Renal cortical epithelial cell (primary cell): ENCODE measurements at regions not wholly inside any gene's neighbourhood (a gene's known extent, or its start where the extent isn't known, plus 50 kb on each side); places are given as distances from the start of the nearest gene placed in this dataset.

Source experiments
- DNase-seq: peaks from one replicate; pipeline ENCODE4 v3.0.0-alpha.2; 2011; ENCODE audit warnings: low read depth

GRCh38 chr4:132859929-132860328, 289.2 kb upstream of the PCDH10 start:
- DNase-seq, result no peak

GRCh38 chr4:132860976-132861375, 288.1 kb upstream of the PCDH10 start:
- DNase-seq, result no peak

- DNase-seq, result no peak
These were observed 285.5 kb upstream of the PCDH10 start for GRCh38 chr4:132863619-132864018.

DNA sequence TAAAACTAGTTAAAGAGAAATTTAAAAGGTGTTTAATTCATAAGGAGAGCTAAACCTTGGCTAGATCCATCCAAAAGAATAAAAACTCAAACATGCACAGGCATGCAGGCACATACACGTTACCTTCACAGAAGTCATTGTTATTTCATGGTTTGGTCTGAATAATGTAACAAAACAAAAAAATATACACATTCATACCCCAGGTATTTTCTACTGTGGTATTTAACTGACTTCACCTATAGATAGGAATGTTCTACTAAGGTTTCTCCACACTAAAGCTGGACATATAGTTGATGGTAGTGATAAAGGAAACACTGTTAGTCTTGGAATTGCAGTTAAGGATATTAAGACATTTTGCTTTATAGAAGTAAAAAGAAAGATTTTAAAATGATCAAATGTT, 283.6 kb upstream of the PCDH10 start:
- DNase-seq, result no peak

DNA sequence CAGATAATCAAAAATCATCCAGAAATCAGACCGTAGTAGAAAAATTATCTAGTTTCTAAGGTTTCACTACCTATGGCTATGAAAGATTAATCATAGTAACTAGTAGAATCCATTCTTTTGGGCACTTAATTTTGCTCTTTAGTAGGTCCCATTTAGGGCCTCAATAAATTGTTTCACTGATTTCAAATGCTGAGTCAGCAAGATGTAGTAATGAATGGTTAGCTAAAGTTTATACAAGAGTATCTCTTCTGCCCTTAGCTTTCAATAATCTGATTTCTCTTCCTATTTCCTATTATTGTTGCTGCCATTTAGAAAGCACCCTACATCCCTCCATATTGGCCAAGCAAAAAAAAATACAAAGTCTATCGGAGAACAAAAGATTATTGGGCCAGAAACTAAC, 283.2 kb upstream of the PCDH10 start:
- DNase-seq, result no peak

DNA sequence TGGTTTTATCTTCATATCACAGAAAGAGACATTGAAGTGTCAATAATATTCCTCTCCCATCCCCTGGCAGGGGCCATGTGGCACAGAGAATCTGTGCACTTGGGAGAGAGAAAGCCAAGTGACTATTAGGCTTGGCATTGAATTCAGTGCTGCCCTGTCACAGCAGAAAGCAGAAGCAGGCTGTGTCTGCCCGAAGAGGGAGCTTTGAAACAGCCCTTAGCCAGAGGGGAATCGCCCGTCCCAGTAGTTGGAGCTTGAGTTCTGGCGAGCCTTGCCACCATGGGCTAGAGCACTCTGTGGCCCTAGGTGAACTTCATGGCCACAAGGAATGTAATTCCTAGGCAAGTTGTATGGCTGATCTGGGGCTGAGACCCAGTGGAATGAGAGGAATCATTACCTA, 282.5 kb upstream of the PCDH10 start:
- DNase-seq, result no peak

DNA sequence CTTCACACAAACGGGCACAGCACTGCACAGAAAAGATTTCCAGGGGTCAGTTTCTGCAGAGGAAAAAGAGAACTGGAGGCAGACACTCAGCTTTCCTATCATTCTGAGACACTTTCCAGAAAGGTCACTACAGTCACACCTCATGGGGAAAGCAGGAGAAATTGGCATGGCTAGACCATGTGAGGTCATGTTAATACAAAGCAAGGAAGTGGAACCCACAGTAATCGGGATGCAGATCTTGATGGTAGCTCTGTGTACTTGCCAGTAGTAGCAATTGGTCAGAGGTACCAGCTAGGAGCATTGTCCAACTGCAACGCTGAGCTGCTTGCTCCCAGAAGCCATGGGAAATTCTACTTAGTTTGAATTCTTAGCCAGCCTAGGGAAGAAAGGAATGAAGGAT, 255.3 kb upstream of the PCDH10 start:
- DNase-seq, result no peak

DNA sequence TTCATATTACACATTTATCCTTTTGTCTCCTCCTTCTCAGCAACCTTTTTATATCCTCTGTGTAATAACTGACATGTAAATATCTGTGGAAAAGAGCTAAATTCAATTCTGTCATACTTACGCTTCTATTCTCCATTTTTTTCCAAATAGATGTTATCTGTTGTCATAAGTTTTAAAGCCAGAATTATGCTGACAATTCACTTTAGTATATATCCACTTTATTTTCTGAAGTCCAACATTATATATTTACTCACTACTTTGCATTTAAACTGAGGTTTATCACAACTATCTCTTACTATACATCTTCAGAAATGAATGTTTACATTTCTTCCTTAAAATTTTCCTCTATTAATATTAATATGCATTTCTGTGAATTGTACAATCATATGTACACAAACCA, 247.9 kb upstream of the PCDH10 start:
- no peak for DNase-seq

DNA sequence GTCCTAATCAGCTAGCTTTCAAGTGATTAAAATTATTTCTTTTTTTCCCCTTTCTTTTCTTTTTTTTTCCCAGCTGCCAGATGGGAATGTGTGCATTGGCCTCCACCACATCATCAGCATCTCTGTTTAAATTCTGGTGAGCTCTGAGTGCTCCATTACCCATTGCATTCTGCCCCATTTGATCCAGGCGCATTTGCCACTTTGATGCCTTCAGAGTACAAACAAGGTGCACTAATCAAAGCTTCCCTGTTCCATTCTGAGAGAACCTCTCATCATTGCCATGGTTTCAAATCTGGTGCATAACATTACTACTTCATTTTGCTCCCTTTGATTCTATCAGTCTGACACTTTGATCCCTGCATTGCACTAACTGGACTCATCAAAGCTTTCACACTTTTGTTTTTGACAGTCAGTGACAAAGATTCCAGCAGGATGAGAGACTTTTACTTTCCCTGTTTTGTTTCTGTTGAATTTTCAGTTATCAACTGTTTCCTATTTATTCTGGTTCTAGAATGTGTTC, 238.8 kb upstream of the PCDH10 start:
- no peak for DNase-seq

GRCh38 chr4:132918096-132918495, 231.0 kb upstream of the PCDH10 start:
- no peak for DNase-seq

- no peak for DNase-seq
These were observed 225.6 kb upstream of the PCDH10 start for GRCh38 chr4:132923516-132923915.

- no peak for DNase-seq
These were observed 214.2 kb upstream of the PCDH10 start for GRCh38 chr4:132934911-132935310.

- DNase-seq, result no peak
These were observed 193.9 kb upstream of the PCDH10 start for GRCh38 chr4:132955146-132955545.

GRCh38 chr4:132956962-132957361, 192.1 kb upstream of the PCDH10 start:
- no peak for DNase-seq

DNA sequence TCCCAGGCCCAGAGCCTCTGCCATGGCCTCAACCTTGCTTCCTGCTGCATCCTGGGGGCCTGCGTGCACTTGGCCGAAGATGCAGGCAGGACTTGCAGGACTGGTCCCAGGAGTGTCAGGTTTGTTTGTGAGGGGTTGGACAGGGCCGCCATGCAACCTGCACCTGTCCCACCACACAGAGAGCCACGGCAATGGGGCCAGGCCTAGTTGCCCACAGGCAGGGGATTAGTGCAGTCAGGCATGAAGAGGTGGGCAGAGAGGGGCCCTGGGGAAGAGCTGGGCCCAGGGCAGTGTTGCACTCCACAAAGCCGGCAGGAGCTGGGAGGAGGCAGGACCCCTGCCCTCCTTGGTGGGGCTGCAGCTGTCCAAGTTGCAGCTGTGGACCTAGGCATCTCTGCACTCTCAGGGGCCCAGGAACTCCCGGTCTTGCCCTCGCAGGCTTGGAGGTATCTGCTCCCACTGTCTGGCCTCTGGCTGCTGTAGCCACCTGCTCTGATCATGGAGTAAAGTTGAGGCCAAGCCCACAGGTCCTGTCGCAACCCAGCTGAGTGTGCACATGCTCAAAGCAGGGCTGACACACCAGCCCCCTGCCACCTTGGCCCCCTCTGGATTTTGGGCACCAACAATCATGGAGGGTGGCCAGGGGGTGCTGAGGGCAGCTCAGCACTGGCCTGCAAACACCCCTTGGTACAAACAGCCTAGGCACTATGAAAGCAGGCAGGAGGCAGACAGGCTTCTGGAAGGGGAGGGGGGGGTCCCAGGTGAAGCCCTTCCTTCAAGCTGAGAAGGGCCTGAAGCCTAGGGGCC, 190.4 kb upstream of the PCDH10 start:
- DNase-seq, result no peak

- no peak for DNase-seq
These were observed 167.5 kb upstream of the PCDH10 start for GRCh38 chr4:132981611-132982010.

GRCh38 chr4:132982151-132982550, 166.9 kb upstream of the PCDH10 start:
- peak; percentile 62 for DNase-seq

GRCh38 chr4:132991111-132991510, 158.0 kb upstream of the PCDH10 start:
- DNase-seq, result no peak

DNA sequence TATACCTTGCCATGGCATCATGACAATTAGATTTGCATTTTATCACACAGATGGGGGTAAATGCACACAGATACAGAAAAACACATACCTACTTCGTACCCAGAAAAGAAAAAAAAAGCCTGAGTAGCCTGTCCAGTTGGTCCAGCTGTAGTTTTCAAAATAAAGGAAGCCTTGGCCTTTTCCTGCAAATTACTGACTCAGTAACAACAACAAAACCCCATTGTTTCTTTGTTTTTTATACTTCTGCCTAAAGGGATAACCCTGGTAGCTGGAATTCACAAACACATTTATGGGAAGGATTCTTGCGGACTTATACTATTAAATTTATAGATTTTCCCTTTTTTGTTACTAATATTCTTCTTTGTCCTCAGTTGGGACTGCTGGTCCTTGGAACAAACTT, 156.4 kb upstream of the PCDH10 start:
- no peak for DNase-seq

DNA sequence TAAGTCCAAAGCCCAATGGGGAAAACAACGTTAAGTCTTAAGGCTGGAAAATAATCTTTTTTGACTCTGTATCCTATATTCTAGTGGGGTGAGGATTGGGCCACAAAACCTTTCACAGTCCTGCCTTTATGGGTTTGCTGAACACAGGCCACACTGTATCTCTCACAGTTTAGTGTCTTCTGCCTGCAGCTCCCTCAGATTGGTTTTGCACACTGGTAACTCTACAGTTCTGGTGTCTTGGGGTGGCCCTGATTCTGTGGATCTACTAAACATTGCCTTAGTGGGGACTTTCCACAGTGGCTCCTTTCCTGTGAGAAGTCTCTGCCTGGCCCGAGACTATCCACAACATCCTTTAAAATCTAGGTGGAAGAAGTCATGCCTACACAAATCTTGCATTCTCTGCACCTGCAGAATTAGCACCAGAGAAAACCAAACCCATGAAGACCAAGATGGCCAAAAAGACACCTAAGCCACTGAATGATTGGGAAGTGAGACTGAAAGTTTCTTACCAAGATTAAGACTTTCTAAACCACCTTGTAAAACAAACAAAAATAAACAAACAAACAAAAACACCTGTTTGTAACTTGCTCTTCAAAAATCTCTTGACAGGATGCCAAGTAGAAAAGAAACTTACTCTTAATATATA, 150.4 kb upstream of the PCDH10 start:
- no peak for DNase-seq

DNA sequence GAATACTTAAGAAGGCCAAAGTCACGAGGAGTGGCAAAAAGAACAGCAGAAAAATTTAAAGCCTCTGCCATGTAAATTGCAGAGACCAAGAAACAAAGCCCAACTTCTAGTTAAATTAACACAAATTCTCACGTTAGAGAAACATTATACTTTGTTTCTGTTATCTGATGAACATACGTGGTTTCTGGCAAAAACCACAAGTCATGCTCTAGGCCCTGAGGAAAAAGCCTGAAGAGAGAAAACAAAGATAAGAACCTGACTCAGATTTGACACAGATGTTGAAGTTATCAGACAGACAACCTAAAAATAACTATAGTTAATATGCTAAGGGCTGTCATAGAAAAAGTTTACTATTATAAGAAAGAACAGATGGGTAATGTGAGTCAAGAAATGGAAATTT, 149.1 kb upstream of the PCDH10 start:
- no peak for DNase-seq

DNA sequence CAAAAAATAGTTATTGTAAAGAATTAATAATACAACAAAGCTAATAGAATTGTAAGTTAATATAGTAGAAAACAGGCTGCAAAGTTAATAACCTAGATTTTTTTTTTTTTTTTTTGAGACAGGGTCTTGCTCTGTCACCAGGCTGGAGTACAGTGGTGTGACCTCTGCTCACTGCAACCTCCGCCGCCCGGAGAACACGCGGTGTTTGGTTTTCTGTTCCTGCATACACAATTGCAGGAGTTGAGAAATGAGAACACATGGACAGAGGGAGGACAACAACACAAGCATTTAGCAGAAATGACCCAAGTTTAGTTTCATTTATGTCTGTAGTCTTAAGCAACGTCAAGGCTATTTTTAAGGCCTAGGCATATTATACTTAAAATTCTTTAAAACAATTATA, 145.9 kb upstream of the PCDH10 start:
- no peak for DNase-seq

- DNase-seq, result no peak
These were observed 134.5 kb upstream of the PCDH10 start for GRCh38 chr4:133014473-133015135.
